GM19463 (cell line): ENCODE measurements at regions not wholly inside any gene's neighbourhood (a gene's known extent, or its start where the extent isn't known, plus 50 kb on each side); places are given as distances from the start of the nearest gene placed in this dataset.

ENCODE experiments used
- ATAC-seq: cut with Tn5 transposase; IDR thresholded peaks from one replicate; pipeline ENCODE4 v1.9.1; 2021; ENCODE audit warnings: mild to moderate bottlenecking, moderate library complexity; ENCODE audit not compliant: unreplicated experiment

- ATAC-seq: no peak
Measured at GRCh38 chr4:32440391-32440790, 1720.2 kb downstream of the PCDH7 start.

GRCh38 chr4:32454482-32454881, 1734.3 kb downstream of the PCDH7 start:
- ATAC-seq: no peak

DNA sequence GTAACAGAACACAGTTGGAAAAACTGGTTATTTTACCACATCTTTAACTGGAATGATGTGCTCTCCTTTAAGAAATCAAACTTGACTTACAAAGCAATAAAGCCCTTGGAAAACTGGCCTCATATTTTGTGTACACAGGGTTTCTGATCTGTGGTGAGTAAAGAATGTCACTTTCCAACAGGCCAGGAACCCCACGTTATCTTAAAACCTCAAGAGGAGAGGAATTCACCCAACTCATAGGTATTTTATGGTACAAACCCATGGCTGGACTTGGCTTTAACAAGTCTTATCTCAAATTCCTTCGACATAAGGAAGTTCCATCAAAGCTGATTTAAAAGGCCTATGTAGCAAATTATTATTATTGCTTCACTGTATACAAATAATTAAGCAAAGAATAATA, 1735.1 kb downstream of the PCDH7 start:
- no peak for ATAC-seq

DNA sequence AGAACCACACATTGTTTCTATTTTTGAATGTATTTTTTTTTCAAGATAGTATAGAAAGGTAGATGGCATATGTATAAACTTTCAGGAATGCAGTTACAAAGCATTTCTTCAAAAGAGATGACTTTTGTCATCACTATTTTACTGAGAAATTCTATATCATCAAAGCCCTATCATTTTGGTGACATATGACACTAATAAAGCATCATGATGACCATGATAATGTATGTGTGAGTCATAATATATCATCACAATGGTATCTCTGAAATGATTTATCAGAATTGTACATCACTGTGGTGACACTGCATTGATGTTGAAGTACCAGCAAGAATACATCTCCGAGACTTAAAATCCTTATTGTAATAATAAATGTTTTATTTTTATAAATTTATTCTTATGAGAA, 1740.8 kb downstream of the PCDH7 start:
- no peak for ATAC-seq

GRCh38 chr4:32462944-32463343, 1742.8 kb downstream of the PCDH7 start:
- no peak for ATAC-seq

GRCh38 chr4:32470087-32470585, 1750.0 kb downstream of the PCDH7 start:
- ATAC-seq: no peak

- ATAC-seq: no peak
Measured at GRCh38 chr4:32472918-32473317, 1752.7 kb downstream of the PCDH7 start.

DNA sequence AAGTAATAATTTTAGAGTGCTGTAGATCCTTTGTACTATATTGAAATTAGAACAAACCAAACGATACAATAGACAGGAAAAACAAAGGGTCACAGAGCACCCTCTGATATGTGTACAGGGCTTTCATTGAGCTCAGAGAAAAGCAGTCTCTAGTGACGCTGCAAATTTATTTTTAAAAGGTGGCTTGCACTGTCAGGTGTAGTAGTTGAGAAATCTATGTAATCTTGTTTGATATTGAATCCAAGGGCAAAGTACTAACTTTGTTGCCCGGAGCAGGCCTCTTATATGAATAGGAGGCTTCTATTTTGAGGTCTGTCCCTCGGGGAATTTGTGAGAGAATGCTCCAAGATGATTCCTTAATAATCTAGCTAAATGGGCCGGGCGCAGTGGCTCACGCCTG, 1755.5 kb downstream of the PCDH7 start:
- no peak for ATAC-seq

- ATAC-seq: no peak
Measured at GRCh38 chr4:32477518-32477917, 1757.3 kb downstream of the PCDH7 start.

GRCh38 chr4:32485956-32486355, 1765.8 kb downstream of the PCDH7 start:
- no peak for ATAC-seq

DNA sequence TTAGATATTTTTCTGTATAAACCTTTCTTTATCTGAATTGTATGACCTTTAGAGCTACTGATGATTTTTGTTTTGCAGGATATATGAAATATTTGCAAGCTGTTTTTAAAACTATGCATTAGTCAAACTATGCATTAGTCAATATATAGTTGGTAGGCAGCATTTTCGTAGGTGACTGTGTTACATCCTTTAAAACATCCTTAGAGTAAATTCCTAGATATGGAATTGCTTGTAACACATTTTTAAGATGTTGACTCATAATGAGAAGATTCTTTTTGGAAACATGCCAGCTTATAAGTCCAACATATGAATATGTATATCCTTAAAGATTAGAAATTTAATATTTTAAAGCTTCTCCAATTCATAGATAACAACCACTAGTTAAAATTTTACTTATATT, 1768.5 kb downstream of the PCDH7 start:
- ATAC-seq: no peak

DNA sequence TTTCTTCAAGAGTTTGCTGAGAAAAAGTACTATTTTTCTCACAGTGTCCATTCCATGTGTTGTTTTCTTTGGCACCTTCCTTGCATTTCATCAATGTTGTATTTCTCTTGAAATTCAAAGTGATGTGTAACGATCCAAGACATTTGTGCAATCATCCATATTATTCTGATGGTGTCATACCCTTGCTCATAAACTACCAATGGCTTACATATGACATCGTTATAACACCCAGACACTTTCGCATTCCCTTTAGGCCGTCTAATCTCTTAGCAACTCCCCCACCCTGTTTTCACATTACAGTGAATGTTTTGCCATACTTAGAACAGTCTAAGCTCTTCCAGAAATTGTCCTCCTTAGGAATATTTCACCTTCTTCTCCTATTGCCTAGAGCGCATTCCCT, 1779.0 kb downstream of the PCDH7 start:
- ATAC-seq: no peak

DNA sequence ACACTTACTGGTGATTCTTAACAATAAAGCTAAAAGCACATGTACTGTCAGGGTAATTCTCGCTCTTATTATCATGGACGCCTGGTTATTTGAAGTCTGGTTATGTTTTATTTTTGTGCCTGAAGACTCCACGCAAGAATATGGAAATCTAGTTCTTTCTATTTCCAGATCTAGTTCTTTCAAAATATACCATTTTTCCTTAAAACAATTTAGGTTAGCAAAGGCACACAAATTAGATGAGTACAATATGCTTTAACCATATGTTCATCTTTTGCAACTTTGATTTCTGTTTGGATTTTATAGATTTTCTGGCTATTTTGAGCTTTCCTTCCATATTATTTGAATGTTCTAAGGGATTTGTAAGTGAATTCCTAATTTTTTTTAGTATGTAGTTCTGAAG, 1783.1 kb downstream of the PCDH7 start:
- no peak for ATAC-seq

DNA sequence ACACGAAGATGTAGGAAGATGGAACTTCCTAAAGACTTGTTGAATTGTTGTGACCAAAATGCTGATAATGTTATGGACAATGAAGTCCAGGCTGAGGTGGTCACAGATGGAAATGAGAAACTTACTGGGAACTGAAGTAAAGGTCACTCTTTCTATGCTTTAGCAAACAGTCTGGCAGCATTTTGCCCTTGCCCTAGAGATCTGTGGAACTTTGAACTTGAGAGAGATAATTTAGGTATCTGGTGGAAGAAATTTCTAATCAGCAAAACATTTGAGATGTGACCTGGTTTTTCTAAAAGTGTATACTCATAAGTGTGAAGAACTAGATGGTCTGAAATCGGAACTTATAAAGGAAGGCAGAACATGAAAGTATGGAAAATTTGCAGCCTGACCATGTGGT, 1785.9 kb downstream of the PCDH7 start:
- no peak for ATAC-seq

GRCh38 chr4:32519060-32519459, 1798.9 kb downstream of the PCDH7 start:
- ATAC-seq: no peak

DNA sequence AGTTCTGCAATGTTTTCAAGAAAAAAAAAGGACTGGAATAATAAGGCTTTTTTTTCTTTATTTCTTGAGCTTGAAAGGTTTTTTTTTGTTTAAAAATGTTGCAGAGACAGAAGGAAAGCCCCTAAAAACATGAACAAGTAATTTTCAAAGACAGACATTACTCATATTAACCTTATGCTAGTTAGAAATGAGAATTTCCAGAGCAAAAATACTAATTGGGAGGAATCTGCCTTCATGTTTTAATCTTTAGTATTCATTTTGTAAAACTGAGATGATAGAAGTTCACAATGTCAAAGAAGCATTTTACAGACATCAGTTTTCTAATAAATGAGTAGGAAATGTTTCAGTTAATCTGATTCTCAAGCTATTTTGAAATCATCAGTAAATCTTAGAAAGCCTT, 1805.3 kb downstream of the PCDH7 start:
- ATAC-seq: no peak

- ATAC-seq: no peak
Measured at GRCh38 chr4:32544846-32545245, 1824.7 kb downstream of the PCDH7 start.

GRCh38 chr4:32551943-32552342, 1831.8 kb downstream of the PCDH7 start:
- ATAC-seq: no peak

GRCh38 chr4:32560306-32560705, 1840.1 kb downstream of the PCDH7 start:
- ATAC-seq: no peak

DNA sequence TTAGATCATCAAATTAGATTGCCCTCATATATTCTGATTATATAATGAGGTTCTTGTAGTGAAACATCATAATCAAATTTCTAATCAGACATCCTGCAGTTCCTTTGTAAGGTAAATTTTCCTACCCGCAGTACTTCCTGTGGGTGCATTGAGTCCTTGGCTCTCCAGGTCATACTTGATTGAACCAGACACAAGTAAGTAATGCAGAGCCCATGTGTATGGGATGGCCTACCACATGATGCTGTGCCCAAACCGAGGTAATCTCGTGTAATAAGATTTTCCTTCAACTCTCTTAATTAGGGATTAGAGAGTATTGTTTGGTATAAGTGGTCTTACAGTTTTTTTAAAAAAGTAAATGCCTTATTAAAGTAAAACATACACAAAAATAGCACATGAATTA, 1841.8 kb downstream of the PCDH7 start:
- ATAC-seq: no peak

- no peak for ATAC-seq
Measured at GRCh38 chr4:32564626-32565025, 1844.5 kb downstream of the PCDH7 start.

- no peak for ATAC-seq
Measured at GRCh38 chr4:32569861-32570260, 1849.7 kb downstream of the PCDH7 start.

- ATAC-seq: no peak
Measured at GRCh38 chr4:32572366-32572765, 1852.2 kb downstream of the PCDH7 start.

- no peak for ATAC-seq
Measured at GRCh38 chr4:32574803-32575202, 1854.6 kb downstream of the PCDH7 start.
